Myocyte (in vitro differentiated cells): ENCODE measurements at regions not wholly inside any gene's neighbourhood (a gene's known extent, or its start where the extent isn't known, plus 50 kb on each side); places are given as distances from the start of the nearest gene placed in this dataset.

Source experiments
- DNase-seq: peaks from one replicate; pipeline ENCODE4 v3.0.0-alpha.2; 2012; ENCODE audit warnings: low read depth

DNA sequence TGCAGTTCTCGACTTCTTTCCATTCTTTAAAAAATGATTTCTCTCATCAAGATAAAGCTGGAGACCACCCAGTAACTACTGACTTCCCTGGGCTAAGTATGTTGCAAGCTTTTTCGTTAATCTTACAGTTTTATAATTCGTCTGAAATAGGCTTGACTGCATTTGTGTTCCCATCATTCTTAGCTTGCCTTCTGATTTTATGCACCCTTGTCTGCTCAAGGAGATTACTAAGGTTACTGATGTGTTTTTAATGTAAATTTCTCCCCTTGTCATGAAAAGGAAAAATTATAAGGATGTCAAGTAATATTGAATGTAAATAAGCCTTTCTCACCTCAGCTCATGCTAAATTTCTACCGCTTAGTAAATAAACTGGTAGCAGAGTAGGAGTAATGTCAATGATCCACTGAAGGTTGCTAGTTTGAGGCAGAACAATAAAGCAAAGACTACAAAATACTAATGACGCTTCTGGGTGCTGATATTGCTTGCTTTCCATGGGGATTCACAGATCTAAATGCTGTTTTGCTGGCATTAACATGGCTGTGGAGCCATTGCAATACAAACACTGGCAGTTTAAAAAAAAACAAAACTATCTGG lies 91.9 kb upstream of the CDH20 start:
- DNase-seq = no peak

DNA sequence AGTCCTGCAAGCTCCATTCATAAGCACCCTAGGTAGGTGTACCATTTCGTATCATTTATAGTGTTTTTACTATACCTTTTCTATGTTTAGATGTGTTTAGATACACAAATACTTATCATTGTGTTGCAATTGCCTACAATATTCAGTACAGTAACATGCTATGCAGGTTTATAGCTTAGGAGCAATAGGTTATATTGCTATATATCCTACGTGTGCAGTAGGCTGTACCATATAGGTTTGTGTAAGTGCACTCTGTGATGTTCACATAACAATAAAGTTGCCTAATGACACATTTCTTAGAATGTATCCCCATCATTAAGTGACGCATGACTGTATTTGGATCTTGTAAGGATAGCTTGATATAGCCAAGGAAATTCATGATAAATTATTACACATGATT lies 88.6 kb upstream of the CDH20 start:
- DNase-seq = no peak

DNA sequence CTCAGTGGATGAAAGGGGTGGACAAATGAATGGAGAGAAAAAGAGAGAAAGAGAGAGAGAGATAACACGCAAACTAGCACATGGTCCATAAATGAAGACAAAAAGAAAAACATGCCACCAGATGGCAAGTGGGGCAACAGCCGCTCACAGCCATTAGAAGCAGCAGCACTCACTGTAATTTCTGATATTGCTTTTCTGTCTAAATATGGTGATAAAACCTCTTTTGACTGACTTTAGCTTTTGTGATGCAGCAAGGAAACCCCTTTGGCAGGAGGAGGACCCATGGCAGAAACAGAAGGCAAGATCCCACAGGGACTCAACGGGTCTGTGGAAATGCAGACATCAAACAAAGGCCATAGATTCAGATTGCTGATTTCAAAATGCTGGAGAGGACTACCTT lies 88.0 kb upstream of the CDH20 start:
- no peak for DNase-seq

DNA sequence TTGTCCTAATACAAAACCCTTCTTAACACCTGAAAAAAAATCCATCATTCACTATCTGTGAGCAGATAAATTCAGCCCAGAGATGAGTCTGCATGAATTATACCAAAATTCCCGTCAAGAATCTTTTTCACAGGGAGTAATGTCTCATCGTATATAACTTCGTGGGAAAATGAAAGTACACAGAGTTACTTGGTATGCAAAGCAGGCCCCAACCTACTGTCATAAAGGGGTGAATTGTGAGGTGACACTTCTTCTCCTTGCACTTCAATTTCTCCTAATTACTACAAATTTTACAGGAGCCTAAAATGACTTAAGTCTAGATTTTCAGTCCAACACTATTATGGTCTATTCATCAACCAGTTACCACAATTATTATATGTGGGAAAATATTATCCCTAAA lies 84.6 kb upstream of the CDH20 start:
- no peak for DNase-seq

DNA sequence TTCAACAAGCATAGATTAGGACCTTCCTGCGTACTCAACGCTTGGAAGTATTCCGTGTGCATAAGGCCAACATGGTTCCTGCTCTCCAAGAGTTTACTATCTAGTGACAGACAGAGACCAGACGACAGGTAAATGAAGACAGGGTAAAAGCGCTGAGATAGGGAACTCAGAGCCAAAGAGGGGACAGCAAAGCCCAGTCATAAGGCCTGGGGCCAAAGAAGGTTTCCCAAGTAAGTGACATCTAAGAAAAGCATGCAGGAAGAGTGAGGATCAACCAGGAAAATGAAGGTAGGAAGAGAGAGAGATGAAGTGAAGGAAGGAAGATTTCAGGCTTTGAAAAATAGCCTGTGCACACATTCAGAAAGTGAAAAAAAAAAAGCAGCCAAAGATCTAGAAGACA lies 76.9 kb upstream of the CDH20 start:
- DNase-seq = no peak

DNA sequence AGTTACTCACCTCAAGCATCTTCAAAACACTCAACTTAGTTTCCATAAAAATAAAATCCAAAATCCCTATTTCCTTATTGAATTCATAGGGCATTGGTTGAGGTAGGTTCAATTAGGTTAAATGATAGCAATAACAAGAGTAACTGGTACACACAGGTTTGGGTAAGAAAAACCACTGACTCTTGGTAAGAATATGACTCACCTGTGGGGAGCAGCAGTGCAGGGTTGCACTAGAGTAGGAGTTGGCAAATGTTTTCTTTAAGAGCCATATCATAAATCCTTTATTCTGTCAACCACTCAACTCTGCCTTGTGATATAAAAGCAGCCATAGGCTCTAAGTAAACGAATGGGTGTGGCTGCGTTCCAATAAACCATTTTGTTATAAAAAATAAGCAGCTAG lies 71.4 kb upstream of the CDH20 start:
- no peak for DNase-seq

DNA sequence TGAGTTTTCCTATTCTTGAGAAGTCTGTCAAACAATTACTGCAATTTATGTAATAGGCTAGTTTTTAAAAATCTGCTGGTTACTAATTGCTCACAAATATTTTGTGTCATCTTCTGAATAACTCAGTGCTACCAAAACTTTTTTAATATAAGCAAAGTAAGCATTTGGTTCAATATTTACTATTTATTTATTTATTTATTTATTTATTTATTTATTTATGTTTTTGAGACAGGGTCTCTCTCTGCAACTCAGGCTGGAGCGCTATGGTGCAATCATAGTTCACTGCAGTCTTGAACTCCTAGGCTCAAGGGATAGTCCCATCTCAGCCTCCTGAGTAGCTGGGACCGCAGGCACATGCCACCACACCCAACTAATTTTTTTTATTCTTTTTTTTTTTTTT lies 60.4 kb upstream of the CDH20 start:
- DNase-seq = no peak

DNA sequence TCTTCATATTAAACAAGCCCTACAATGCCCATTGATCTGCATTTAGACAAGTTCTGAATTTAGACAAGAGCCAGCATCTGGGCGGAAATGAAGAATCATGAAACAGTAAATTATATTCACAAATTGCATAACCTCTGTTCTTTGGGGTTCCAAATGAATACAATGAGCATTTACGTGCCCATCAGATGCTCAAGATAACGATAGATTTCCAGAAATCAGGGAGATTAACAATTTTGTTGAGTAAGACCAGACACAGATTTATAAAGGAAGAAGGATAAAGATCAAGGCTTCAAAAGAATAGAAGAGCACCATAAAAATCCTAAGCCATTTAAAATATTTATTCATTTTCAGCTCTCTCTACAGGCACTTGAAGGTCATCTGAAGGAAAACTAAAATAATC lies 59.7 kb upstream of the CDH20 start:
- no peak for DNase-seq

DNA sequence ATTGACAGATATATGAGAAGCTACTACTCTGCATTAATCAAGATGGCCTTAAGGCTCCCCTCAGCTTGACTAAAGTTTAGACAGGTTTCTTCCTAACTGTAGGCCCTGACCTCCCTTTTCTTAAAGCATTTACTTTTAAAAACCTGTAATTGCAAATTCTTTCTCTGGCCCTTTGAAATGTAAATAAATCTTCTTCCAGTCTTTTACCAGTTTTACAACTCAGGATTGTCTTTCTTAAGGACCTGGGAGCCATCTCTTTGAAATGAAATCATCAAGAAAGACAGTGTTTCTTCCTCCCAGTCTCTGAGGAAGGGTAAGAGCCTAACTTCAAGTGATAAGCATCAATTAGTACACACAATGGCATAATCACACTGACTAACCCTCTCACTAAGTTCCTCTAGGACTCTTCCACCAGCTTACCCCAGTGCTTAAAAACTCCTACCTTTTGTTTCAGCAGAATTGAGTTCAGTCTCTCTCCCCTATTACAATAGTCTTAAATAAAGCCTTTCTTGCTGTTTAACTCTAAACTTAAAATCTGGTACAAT lies 58.7 kb upstream of the CDH20 start:
- no peak for DNase-seq

DNA sequence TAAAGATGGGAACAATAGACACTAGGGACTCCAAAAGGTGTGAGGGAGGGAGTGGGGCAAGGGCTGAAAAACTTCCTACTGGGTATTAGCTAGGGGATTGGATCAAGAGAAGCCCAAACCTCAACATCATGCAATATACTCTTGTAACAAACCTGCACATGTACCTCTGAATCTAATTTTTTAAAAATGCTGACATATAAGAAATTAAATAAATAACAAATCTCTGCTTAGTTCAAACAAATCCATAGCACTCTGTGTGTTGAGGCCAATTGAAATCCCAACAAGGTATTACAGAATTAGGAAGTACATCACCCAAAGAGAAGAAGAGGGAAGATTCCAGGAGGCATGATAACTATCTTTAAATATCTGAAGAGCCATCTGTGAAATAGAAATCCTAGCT lies 55.4 kb upstream of the CDH20 start:
- no peak for DNase-seq

DNA sequence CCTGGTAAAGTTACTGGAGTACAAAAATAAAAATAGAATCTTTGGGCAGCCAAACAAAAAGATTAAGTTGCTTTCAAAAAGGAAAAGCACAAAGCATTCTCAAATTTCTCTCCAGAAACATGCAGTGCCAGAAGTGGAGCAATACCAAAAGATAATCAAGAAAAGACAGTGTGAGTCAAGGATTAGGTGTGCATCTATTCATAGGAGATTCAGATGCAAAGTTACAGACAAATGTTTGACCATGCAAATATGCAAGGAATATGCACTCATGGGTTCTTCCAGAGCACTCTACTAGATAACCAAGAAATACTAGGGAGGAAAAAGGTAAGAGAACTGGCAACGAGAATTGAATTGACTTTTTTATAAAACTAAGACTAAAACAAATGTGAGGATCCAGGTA lies 51.8 kb upstream of the CDH20 start:
- DNase-seq = no peak

DNA sequence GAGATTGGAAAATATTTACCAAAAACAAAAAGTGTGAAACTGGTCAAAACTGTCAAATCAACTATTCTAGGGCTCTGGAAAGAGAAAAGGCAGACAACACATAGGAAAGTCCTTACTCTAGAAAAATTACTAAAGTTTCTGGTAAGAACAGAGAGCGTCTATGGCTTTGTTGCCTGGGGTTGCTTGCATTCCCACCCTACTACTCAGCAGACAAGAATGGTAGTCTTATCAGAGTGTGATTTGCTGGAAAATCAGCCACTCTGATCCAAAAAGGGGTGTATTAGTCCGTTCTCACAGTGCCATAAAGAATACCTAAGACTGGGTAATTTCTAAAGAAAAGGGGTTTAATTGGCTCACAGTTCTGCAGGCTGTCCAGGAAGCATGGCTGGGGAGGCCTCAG lies 50.3 kb upstream of the CDH20 start:
- no peak for DNase-seq
